ENCODE measurements at regions not wholly inside any gene's neighbourhood (a gene's known extent, or its start where the extent isn't known, plus 50 kb on each side); places are given as distances from the start of the nearest gene placed in this dataset.

DNA sequence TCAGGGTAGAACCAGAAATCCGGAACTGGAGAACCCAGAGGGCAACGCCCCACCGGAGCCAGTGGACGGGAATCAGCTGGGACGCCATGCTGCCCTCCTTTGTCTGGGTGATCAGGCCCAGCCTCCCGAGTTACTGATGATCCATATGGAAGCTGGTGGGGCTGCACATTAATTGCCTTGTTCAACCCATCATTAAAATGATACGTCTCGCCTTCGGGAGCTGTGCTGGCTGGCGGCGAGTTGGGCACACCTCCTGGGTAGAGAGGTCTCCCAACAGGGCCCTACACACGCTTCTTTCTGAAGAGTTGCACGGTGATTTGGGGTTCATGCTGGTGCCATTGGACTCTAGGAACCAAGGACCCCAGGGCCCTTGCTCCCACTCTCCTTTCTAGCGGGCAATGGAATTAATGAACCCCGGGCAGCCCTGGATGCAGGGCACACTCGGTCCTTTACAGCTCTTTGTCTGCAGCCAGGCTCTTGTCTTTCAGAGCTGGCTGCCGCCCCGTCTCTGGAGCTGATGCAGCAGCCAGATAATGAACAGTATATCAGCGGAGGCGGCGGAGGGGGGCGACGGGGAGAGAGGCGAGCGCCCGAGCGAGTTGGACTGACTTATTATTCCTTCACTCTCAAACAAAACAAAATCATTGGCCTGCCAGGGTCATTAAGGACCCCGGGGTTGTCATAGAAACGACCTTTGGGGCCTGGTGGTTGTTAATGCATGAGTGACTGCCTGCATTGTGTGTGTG is 412.2 kb upstream of the ZMIZ1 start:
- BruUV-seq (replicated peaks): no TSS peak
- Histone ChIP-seq H2AFZ (ENCODE audit: low read length) (no peak overlapping the region), H3K4me1 (ENCODE audit: insufficient read depth, low read length) (no peaks in the 10 kb centered on the region), H3K27me3 (ENCODE audit: low read length) (peaks cover 12% of the 10 kb centered on the region), H3K79me2 (ENCODE audit: low read length) (no peaks in the 10 kb centered on the region), H3K9ac (ENCODE audit: low read length) (no peak overlapping the region), H3K4me2 (ENCODE audit: low read length) (no peak overlapping the region), H3K36me3 (ENCODE audit: low read depth, low read length) (no peaks in the 10 kb centered on the region), H3F3A (ENCODE audit: low read length, unreplicated experiment) (no peaks in the 10 kb centered on the region), H4K20me1 (ENCODE audit: low read length) (no peaks in the 10 kb centered on the region), H3K9me2 (replicated peaks; ENCODE audit: low read length) (no peaks in the 10 kb centered on the region), H3K9me3 (ENCODE audit: low read length) (no peaks in the 10 kb centered on the region), H3K27ac (ENCODE audit: low read length) (no peak overlapping the region), H3K4me3 (ENCODE audit: low read length) (no peak overlapping the region)
- DNase-seq (no peak), ATAC-seq (no peak)
- TF ChIP-seq EZH2 (IDR thresholded peaks at IDR 0.05; ENCODE audit: low read length, unreplicated experiment) (no peak), EZH2phosphoT487 (IDR thresholded peaks at IDR 0.05; ENCODE audit: borderline replicate concordance, low read length) (no peak)
- TF ChIP-seq, protein P1, sequence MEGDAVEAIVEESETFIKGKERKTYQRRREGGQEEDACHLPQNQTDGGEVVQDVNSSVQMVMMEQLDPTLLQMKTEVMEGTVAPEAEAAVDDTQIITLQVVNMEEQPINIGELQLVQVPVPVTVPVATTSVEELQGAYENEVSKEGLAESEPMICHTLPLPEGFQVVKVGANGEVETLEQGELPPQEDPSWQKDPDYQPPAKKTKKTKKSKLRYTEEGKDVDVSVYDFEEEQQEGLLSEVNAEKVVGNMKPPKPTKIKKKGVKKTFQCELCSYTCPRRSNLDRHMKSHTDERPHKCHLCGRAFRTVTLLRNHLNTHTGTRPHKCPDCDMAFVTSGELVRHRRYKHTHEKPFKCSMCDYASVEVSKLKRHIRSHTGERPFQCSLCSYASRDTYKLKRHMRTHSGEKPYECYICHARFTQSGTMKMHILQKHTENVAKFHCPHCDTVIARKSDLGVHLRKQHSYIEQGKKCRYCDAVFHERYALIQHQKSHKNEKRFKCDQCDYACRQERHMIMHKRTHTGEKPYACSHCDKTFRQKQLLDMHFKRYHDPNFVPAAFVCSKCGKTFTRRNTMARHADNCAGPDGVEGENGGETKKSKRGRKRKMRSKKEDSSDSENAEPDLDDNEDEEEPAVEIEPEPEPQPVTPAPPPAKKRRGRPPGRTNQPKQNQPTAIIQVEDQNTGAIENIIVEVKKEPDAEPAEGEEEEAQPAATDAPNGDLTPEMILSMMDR (conservative IDR thresholded peaks at IDR 0.05; ENCODE audit: low read depth, low read length): no peak
- intact Hi-C loops (cut with micrococcal nuclease): loop anchor here (1.0 to 5.0 kb wide), 6 partner anchors 224 to 609 kb away; no protein-coding TSS in a partner anchor
- ChIA-PET CTCF (no interaction called here), POLR2A (ENCODE audit: unreplicated experiment) (no interaction called here)

DNA sequence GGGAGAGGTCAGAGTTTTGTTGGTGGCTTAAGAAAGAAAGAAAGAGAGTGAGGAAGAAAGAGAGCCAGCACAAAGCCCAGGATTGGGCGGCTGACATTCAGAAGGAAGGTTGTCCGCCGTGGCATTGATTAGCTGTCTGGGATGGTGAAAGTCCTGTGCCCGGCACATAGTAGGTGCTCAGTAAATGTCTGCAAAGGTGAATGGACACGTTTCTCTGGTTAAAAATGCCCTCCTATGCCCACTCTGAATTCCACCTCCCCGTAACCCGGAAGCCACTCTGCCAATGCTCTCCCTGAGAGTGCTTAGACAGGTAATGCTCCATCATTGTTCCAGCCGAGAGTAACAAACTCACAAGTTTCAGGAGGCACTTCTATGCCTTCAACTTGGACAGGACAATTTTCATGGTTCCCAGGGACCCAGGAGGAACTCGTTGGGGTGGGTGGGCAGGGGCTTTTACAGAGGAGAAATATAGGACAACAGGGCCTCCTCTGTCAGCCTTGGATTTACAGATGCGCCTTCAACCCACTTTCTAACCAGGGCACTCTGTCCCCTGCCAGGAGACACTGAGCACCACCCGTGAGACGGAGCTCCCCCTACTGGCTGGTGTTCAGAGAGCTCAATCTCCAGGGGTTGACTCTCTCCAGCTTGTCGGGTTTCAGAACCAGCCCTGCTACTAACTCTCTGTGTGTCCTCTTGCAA is 411.5 kb upstream of the ZMIZ1 start:
- intact Hi-C loops (cut with micrococcal nuclease): loop anchor here (1.0 to 5.0 kb wide), 6 partner anchors 225 to 610 kb away; no protein-coding TSS in a partner anchor

More for the DNA sequence above, 411.5 kb upstream of the ZMIZ1 start:
- CTCF ChIA-PET: interaction anchor here (0.5 to 1.0 kb wide), 20 partner anchors 15 to 627 kb away, joined by 3 to 10 read pairs (median 4); no protein-coding TSS in a partner anchor
- Histone ChIP-seq H3K4me3 (ENCODE audit: low read length) (no peak overlapping the region), H3K27ac (ENCODE audit: low read length) (no peak overlapping the region), H3K9ac (ENCODE audit: low read length) (no peak overlapping the region), H3K4me1 (ENCODE audit: insufficient read depth, low read length) (no peaks in the 10 kb centered on the region), H3K79me2 (ENCODE audit: low read length) (no peaks in the 10 kb centered on the region), H3K9me3 (ENCODE audit: low read length) (no peaks in the 10 kb centered on the region), H3K36me3 (ENCODE audit: low read depth, low read length) (no peaks in the 10 kb centered on the region), H3K9me2 (replicated peaks; ENCODE audit: low read length) (no peaks in the 10 kb centered on the region), H4K20me1 (ENCODE audit: low read length) (no peaks in the 10 kb centered on the region), H3K27me3 (ENCODE audit: low read length) (peaks cover 11% of the 10 kb centered on the region), H3K4me2 (ENCODE audit: low read length) (no peak overlapping the region), H2AFZ (ENCODE audit: low read length) (no peak overlapping the region), H3F3A (ENCODE audit: low read length, unreplicated experiment) (no peaks in the 10 kb centered on the region)
- no TSS peak for BruUV-seq (replicated peaks)
- DNase-seq (peak; percentile 99), ATAC-seq (peak; percentile 99)
- no peak for TF ChIP-seq EZH2 (IDR thresholded peaks at IDR 0.05; ENCODE audit: low read length, unreplicated experiment)
- TF ChIP-seq, protein P1 (conservative IDR thresholded peaks at IDR 0.05; ENCODE audit: low read depth, low read length): peak; percentile 98
- no peak for TF ChIP-seq EZH2phosphoT487 (IDR thresholded peaks at IDR 0.05; ENCODE audit: borderline replicate concordance, low read length)
- POLR2A ChIA-PET (ENCODE audit: unreplicated experiment): no interaction called here

All from PC-3 (cell line).